ENCODE measurements at regions not wholly inside any gene's neighbourhood (a gene's known extent, or its start where the extent isn't known, plus 50 kb on each side); places are given as distances from the start of the nearest gene placed in this dataset.

DNA sequence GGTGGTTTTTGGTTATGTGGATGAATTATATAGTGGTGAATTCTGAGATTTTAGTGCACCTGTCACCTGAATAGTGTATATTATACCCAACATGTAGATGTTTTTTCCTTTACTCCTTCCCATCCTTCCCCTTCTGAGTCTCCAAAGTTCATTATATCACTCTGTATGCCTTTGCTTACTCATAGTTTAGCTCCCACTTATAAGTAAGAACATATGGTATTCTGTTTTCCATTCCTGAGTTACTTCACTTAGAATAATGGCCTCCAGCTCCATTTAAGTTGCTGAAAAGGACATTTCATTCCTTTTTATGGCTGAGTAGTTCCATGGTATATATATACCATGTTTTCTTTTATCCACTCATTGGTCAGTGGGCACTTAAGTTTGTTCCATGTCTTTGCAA is 161.6 kb upstream of the CD180 start:
- Histone ChIP-seq H3K14ac (ENCODE audit: insufficient read depth, low read length) (no peak overlapping the region), H3K9me3 (ENCODE audit: control insufficient read depth, low read depth, low read length) (no peaks in the 10 kb centered on the region), H3K79me2 (ENCODE audit: insufficient read depth, low read length) (no peaks in the 10 kb centered on the region), H3K27me3 (ENCODE audit: insufficient read depth, low read length) (no peaks in the 10 kb centered on the region), H3K18ac (ENCODE audit: insufficient read length, low read depth, low read length) (no peak overlapping the region), H2BK12ac (ENCODE audit: insufficient read length, low read depth, low read length) (no peak overlapping the region), H3K23ac (ENCODE audit: insufficient read length, low read depth, low read length) (no peak overlapping the region), H3K4me2 (ENCODE audit: insufficient read depth, insufficient read length, low read length) (no peak overlapping the region), H3T11ph (ENCODE audit: low read length) (no peak overlapping the region), H2AK5ac (ENCODE audit: insufficient read length, low read length) (no peak overlapping the region), H3K4ac (ENCODE audit: low read depth, low read length) (no peak overlapping the region), H3K23me2 (ENCODE audit: insufficient read length, low read depth, low read length, poor library complexity, severe bottlenecking) (no peaks in the 10 kb centered on the region), H2BK20ac (ENCODE audit: low read depth, low read length, poor library complexity, severe bottlenecking) (no peak overlapping the region), H3K56ac (ENCODE audit: insufficient read length, low read depth, low read length) (no peak overlapping the region), H2BK5ac (ENCODE audit: insufficient read length, low read length) (no peak overlapping the region), H2BK120ac (ENCODE audit: low read depth, low read length, poor library complexity, severe bottlenecking) (no peak overlapping the region), H3K9ac (ENCODE audit: extremely low read depth, insufficient read length, low read length) (no peak overlapping the region), H2AFZ (ENCODE audit: low read length) (no peak overlapping the region), H3K79me1 (ENCODE audit: insufficient read depth, low read depth, low read length, poor library complexity, severe bottlenecking) (no peaks in the 10 kb centered on the region), H4K8ac (replicated peaks; ENCODE audit: insufficient read length, low read depth, low read length) (no peak overlapping the region), H4K20me1 (ENCODE audit: control insufficient read depth, insufficient read depth, insufficient read length) (no peaks in the 10 kb centered on the region), H3K4me1 (ENCODE audit: insufficient read depth, low read length) (peaks cover 8% of the 10 kb centered on the region; the same call in 1 of the 2 replicates), H3K27ac (ENCODE audit: insufficient read length, low read depth, low read length) (no peak overlapping the region), H4K5ac (ENCODE audit: insufficient read length, low read depth, low read length) (no peak overlapping the region), H2BK15ac (ENCODE audit: low read depth, low read length) (no peak overlapping the region), H4K91ac (ENCODE audit: insufficient read length, low read depth, low read length) (no peak overlapping the region)
- no peaks in the 10 kb centered on the region for H3K27me3 Mint-ChIP-seq (ENCODE audit: low read depth)
- no peak for TF ChIP-seq CTCF (conservative IDR thresholded peaks at IDR 0.05)
- peaks cover 13 to 16% of the 10 kb centered on the region in 2 experiments for H3K4me1 Mint-ChIP-seq
- H3K27ac Mint-ChIP-seq, result no peak overlapping the region
- DNase-seq, result no peak
- H3K9me3 Mint-ChIP-seq, result no peaks in the 10 kb centered on the region; a peak in 1 of 5 replicates
- H3K36me3 Mint-ChIP-seq (ENCODE audit: insufficient read depth in 1 of 3, low read depth in 3 of 3), result no peaks in the 10 kb centered on the region
- no peak overlapping the region for H3K4me3 Mint-ChIP-seq
